Astrocyte (in vitro differentiated cells and primary cell): ENCODE measurements at regions not wholly inside any gene's neighbourhood (a gene's known extent, or its start where the extent isn't known, plus 50 kb on each side); places are given as distances from the start of the nearest gene placed in this dataset.

Experiments
- DNase-seq: peaks from one replicate; pipeline ENCODE4 v3.0.0-alpha.2; 2010; ENCODE audit warnings: low read depth
- FAIRE-seq: peaks from 2 replicates; lab custom pipeline; 2011; peaks lifted over from hg19 to GRCh38; lab: Jason Lieb, UNC
- H2AFZ ChIP-seq: 2 replicates; pipeline ENCODE4 v1.6.0; 2012; ENCODE audit warnings: low read depth, low read length, inconsistent platforms
- H3K27ac ChIP-seq: 2 replicates; pipeline ENCODE4 v1.5.1; 2011; ENCODE audit warnings: low read depth, low read length, inconsistent platforms
- H3K27me3 ChIP-seq: 2 replicates; pipeline ENCODE4 v1.6.0; 2011; ENCODE audit warnings: low read length, inconsistent platforms; ENCODE audit not compliant: insufficient read depth
- H3K36me3 ChIP-seq: 2 replicates; pipeline ENCODE4 v1.5.1; 2011; ENCODE audit warnings: low read length, inconsistent platforms; ENCODE audit not compliant: insufficient read depth
- H3K4me1 ChIP-seq: 2 replicates; pipeline ENCODE4 v1.5.1; 2011; ENCODE audit warnings: low read length, inconsistent platforms; ENCODE audit not compliant: insufficient read depth
- H3K4me2 ChIP-seq: 2 replicates; pipeline ENCODE4 v1.6.0; 2012; ENCODE audit warnings: low read length, inconsistent platforms
- H3K4me3 ChIP-seq: 2 replicates; pipeline ENCODE4 v1.5.1; 2011; ENCODE audit warnings: low read depth, mild to moderate bottlenecking, low read length, inconsistent platforms; ENCODE audit not compliant: insufficient read depth
- H3K79me2 ChIP-seq: 2 replicates; pipeline ENCODE4 v1.6.0; 2012; ENCODE audit warnings: mild to moderate bottlenecking, low read length, inconsistent platforms; ENCODE audit not compliant: insufficient read depth
- H3K9ac ChIP-seq: 2 replicates; pipeline ENCODE4 v1.6.0; 2012; ENCODE audit warnings: mild to moderate bottlenecking, low read length, inconsistent platforms
- H3K9me3 ChIP-seq: 2 replicates; pipeline ENCODE4 v1.5.1; 2012; ENCODE audit warnings: low read depth, mild to moderate bottlenecking, low read length, inconsistent platforms; ENCODE audit not compliant: insufficient read depth
- H4K20me1 ChIP-seq: 2 replicates; pipeline ENCODE4 v1.6.0; 2012; ENCODE audit warnings: low read length, inconsistent platforms; ENCODE audit not compliant: insufficient read depth
- H3K27ac Mint-ChIP-seq: one replicate; pipeline ENCODE4 v1.8.0; 2021; ENCODE audit warnings: mild to moderate bottlenecking, mixed read lengths; ENCODE audit not compliant: unreplicated experiment
- H3K27me3 Mint-ChIP-seq: one replicate; pipeline ENCODE4 v1.8.0; 2021; ENCODE audit warnings: low read depth, mixed read lengths; ENCODE audit not compliant: unreplicated experiment
- H3K36me3 Mint-ChIP-seq: one replicate; pipeline ENCODE4 v1.8.0; 2021; ENCODE audit warnings: low read depth, mixed read lengths; ENCODE audit not compliant: unreplicated experiment
- H3K4me1 Mint-ChIP-seq: one replicate; pipeline ENCODE4 v1.8.0; 2021; ENCODE audit warnings: low read depth, mixed read lengths; ENCODE audit not compliant: unreplicated experiment
- H3K4me3 Mint-ChIP-seq: one replicate; pipeline ENCODE4 v1.8.0; 2021; ENCODE audit warnings: mild to moderate bottlenecking, moderate library complexity, mixed read lengths; ENCODE audit not compliant: unreplicated experiment
- H3K9me3 Mint-ChIP-seq: one replicate; pipeline ENCODE4 v1.8.0; 2021; ENCODE audit warnings: mild to moderate bottlenecking, mixed read lengths; ENCODE audit not compliant: unreplicated experiment
- CTCF ChIP-seq: IDR thresholded peaks from 2 replicates; pipeline ENCODE4 v1.5.1; 2011; ENCODE audit warnings: low read depth, mild to moderate bottlenecking, inconsistent platforms, low read length, moderate library complexity; ENCODE audit not compliant: insufficient read depth
- EZH2 ChIP-seq: IDR thresholded peaks from 2 replicates; pipeline ENCODE4 v1.6.1; 2012; ENCODE audit warnings: mild to moderate bottlenecking, low read length, inconsistent platforms; ENCODE audit not compliant: insufficient read depth

GRCh38 chr6:120248451-120248850 is 898.9 kb upstream of the MAN1A1 start:
- Histone ChIP-seq H3K4me1 (no peaks in the 10 kb centered on the region), H3K9ac (no peak overlapping the region), H3K9me3 (no peaks in the 10 kb centered on the region), H3K36me3 (no peaks in the 10 kb centered on the region), H3K4me3 (no peak overlapping the region), H3K27me3 (no peaks in the 10 kb centered on the region), H3K79me2 (no peaks in the 10 kb centered on the region), H4K20me1 (no peaks in the 10 kb centered on the region), H3K27ac (no peak overlapping the region), H2AFZ (no peak overlapping the region), H3K4me2 (no peak overlapping the region)
- FAIRE-seq (no peak), DNase-seq (no peak)
- no peak for TF ChIP-seq EZH2
- TF ChIP-seq CTCF = no peak
- peaks cover 2% of the 10 kb centered on the region for H3K9me3 Mint-ChIP-seq
- no peaks in the 10 kb centered on the region for H3K4me1 Mint-ChIP-seq
- no peak overlapping the region for H3K4me3 Mint-ChIP-seq
- no peaks in the 10 kb centered on the region for H3K36me3 Mint-ChIP-seq
- H3K27ac Mint-ChIP-seq = no peak overlapping the region
- H3K27me3 Mint-ChIP-seq = no peaks in the 10 kb centered on the region

GRCh38 chr6:120237221-120237620 is 887.7 kb upstream of the MAN1A1 start:
- H3K4me1 ChIP-seq = no peaks in the 10 kb centered on the region
- H3K36me3 ChIP-seq = no peaks in the 10 kb centered on the region
- FAIRE-seq (no peak), DNase-seq (no peak)
- Mint-ChIP-seq H3K9me3 (peaks cover 8% of the 10 kb centered on the region), H3K4me3 (no peak overlapping the region), H3K4me1 (no peaks in the 10 kb centered on the region), H3K27ac (no peak overlapping the region), H3K36me3 (no peaks in the 10 kb centered on the region), H3K27me3 (no peaks in the 10 kb centered on the region)
- H3K4me3 ChIP-seq = no peak overlapping the region
- no peaks in the 10 kb centered on the region for H3K79me2 ChIP-seq
- TF ChIP-seq CTCF = no peak
- no peak for TF ChIP-seq EZH2
- peaks cover 3% of the 10 kb centered on the region for H3K9me3 ChIP-seq
- H4K20me1 ChIP-seq = no peaks in the 10 kb centered on the region
- H3K4me2 ChIP-seq = no peak overlapping the region
- no peak overlapping the region for H3K9ac ChIP-seq
- no peak overlapping the region for H3K27ac ChIP-seq
- H2AFZ ChIP-seq = no peak overlapping the region
- H3K27me3 ChIP-seq = no peaks in the 10 kb centered on the region

- no peak overlapping the region for H3K4me3 ChIP-seq
- H3K27me3 ChIP-seq = no peaks in the 10 kb centered on the region
- no peak overlapping the region for H3K27ac ChIP-seq
- H3K27me3 Mint-ChIP-seq = no peaks in the 10 kb centered on the region
- no peaks in the 10 kb centered on the region for H3K36me3 Mint-ChIP-seq
- no peaks in the 10 kb centered on the region for H3K9me3 Mint-ChIP-seq
- H4K20me1 ChIP-seq = no peaks in the 10 kb centered on the region
- H3K79me2 ChIP-seq = no peaks in the 10 kb centered on the region
- no peak overlapping the region for H3K4me3 Mint-ChIP-seq
- peaks cover 6% of the 10 kb centered on the region for H3K9me3 ChIP-seq
- no peak overlapping the region for H3K9ac ChIP-seq
- H3K36me3 ChIP-seq = no peaks in the 10 kb centered on the region
- FAIRE-seq (no peak), DNase-seq (no peak)
- no peak overlapping the region for H3K4me2 ChIP-seq
- TF ChIP-seq EZH2 = no peak
- TF ChIP-seq CTCF = no peak
- H3K27ac Mint-ChIP-seq = no peak overlapping the region
- H2AFZ ChIP-seq = no peak overlapping the region
- no peaks in the 10 kb centered on the region for H3K4me1 Mint-ChIP-seq
- no peaks in the 10 kb centered on the region for H3K4me1 ChIP-seq
Measured at GRCh38 chr6:120230008-120230407, 880.4 kb upstream of the MAN1A1 start.
